Glomerular visceral epithelial cell (primary cell): ENCODE measurements at regions not wholly inside any gene's neighbourhood (a gene's known extent, or its start where the extent isn't known, plus 50 kb on each side); places are given as distances from the start of the nearest gene placed in this dataset.
A peak's percentile ranks its signal among the peaks of the same experiment; 100 is the strongest.

Experiments
- DNase-seq: peaks from one replicate; pipeline ENCODE4 v3.0.0-alpha.2; 2016; ENCODE audit errors: extremely low spot score

DNA sequence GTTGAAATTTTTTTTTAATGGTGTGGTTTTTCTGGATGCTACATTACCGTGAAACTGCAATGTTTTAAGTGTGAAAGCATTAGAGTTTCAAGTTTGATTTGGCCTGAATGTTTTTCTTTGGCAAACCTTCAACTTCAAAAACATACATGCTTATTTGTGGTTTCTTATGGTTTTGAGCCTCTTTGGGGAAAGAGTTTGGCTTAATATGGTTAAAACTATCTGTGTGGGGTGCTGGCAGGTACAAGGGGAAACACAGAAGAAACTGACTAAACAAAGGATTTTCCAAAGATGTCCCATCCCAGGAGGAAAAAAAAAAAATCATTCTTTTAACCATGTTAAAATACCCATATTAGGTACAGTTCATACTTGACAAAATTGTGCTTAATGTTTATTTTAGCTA lies 121.1 kb downstream of the HGF start:
- no peak for DNase-seq

- no peak for DNase-seq
These were observed 124.4 kb downstream of the HGF start for GRCh38 chr7:81645435-81645834.

DNA sequence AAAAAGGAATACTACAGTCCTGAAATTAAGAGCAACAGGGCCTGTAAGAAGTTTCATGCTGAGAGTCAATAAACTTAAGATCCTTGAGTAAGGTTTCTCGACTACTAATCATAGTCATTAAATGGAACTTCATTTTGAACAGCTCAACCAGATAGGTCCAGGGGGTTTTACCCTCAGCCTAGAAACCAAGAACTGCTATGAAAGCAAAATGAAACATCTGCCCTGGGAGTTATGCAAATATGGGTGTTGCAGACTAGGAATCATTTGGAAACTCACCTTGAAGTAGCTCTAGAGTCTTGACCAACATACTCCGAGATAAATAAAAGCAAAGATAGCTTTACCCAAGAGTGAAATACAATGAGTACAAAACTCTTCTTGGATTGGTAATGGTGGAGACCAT lies 128.0 kb downstream of the HGF start:
- DNase-seq: no peak

DNA sequence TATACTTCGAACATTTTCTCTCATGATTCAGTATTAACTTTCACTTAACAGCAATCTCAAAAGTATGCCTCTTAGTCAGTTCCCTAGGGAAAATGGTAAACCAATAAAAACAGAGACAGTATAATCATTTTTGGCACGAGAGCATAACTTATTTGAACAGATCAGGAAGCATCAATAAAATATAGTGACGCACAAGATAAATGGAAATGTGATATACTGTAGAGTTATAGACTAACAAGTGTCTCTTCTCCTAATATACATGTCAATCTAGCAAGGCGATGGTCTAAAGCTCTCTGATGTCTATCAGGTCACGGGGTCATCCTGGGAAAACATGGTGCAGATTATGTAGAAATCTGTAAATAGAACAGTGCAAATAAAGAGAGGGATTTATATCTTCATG lies 131.6 kb downstream of the HGF start:
- no peak for DNase-seq

GRCh38 chr7:81637534-81637933 lies 132.3 kb downstream of the HGF start:
- no peak for DNase-seq

DNA sequence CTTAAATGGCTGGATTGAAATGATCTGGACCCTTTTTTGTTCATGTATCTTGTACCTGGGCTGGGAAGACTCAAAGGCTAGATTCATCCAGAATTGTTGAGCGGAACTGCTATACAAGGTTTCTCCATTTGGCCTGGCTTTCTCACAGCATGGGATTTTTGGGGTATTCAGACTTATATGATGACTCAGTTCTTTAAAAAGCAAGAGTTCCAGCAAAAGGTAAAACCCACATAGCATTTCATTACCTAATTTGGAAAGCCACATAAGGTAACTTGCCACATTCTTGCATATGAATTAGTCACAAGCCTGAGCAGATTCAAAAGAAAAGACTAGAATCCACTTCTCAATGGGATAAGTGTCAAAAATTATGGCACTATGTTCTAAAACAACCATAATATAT lies 137.4 kb downstream of the HGF start:
- no peak for DNase-seq

- no peak for DNase-seq
These were observed 139.2 kb downstream of the HGF start for GRCh38 chr7:81630600-81630999.

DNA sequence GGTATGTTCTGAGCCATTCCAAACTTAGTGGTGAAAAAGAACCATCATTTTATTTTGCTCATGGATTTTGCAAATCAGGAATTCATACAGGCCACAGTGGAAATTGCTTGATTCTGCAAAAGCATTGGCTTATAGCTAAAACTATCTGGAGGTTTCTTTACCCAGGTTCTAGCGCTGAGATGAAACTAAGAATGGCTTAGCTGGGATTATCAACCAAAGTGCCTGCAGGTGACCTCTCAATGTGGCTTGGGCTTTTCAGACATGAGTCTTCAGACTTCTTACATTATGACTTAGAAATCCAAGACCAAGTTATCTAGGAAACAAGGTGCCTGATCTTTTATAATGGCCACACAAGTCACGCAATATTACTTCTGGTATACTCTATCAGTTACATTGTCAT lies 140.1 kb downstream of the HGF start:
- no peak for DNase-seq

DNA sequence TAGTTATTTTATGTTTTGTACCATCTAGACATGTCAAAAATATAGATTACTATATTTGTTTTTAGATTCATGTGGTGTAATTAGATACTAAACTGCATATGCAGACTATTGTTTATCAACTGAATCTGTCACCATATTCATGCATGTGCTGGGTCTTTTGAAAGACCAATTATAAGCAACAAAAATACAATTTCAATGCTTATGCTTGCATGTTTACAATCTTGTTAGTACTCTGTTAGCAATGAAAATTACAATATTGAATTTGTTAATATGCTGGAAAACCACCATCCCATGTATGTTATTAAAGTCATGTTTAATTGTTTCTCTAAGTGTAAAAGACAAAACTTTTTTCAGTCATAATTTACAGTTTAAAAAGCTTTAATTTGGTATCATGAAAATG lies 140.9 kb downstream of the HGF start:
- no peak for DNase-seq

GRCh38 chr7:81627536-81628287 lies 142.1 kb downstream of the HGF start:
- no peak for DNase-seq

- no peak for DNase-seq
These were observed 143.8 kb downstream of the HGF start for GRCh38 chr7:81626008-81626407.

- DNase-seq: no peak
These were observed 144.9 kb downstream of the HGF start for GRCh38 chr7:81624650-81625631.

- no peak for DNase-seq
These were observed 145.7 kb downstream of the HGF start for GRCh38 chr7:81624021-81624592.

GRCh38 chr7:81623251-81623855 lies 146.5 kb downstream of the HGF start:
- DNase-seq: no peak

- no peak for DNase-seq
These were observed 148.0 kb downstream of the HGF start for GRCh38 chr7:81621893-81622292.

DNA sequence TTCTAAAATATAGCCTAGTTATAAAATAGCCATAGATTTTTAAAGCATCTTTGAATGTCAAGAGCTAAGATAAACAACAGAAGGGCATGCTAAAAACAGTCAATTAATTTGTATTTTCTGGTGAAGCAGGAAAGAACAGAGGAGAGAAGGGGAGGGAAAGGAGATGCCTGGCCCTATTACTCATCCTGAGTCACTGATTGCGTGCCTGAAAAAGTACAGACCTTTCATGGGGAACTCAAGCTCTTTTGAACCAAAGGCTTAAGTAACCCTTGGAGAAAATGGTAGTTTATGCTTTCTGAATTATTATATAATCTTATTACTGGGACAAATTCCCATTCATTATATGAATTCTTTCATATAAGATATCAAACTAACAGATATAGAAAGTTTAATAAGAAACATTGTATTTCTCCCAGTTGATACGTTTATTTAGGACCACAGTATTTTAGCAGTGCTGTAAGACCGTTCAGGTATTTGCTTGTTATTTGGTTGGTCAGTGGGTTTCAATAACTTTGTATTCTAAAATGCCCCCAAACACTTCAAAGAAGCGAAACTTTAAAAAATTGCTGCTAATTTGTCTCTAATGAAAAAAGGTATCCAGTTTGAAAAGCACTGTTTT lies 151.3 kb downstream of the HGF start:
- DNase-seq: peak; percentile 66

DNA sequence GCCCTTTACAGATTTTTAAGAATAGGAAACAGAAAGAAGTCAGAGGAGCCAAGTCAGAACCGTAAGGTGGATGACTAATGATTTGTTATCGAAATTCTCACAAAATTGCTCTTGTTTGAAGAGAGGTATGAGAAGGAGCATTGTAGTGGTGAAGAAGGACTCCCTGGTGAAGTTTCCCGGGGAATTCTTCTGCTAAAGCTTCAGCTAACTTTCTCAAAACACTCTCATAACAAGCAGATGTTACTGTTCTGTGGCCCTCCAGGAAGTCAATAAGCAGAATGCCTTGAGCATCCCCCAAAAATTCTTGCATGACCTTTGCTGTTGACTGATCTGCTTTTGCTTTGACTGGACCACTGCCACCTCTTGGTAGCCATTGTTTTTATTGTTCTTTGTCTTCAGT lies 152.9 kb downstream of the HGF start:
- no peak for DNase-seq

- DNase-seq: no peak
These were observed 158.0 kb downstream of the HGF start for GRCh38 chr7:81611805-81612204.

- no peak for DNase-seq
These were observed 158.8 kb downstream of the HGF start for GRCh38 chr7:81611040-81611439.

GRCh38 chr7:81608748-81609382 lies 161.0 kb downstream of the HGF start:
- no peak for DNase-seq

DNA sequence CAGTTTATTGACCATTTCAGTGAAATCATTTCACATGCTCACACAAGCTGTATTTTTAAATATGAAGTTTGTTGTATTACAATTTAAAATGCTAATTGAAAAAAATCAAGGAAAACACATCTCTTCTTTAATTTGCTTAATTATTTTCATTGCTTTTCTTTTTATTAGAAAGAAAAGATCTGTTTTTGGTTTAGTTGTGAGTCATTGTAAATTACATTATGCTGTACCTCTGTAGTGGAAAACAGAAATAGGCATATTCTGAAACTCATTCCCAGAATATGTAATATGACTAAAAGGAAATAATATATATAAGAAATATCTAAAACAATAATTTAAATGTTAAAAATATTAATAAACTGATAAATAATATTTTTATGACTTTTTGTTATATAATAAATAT lies 161.9 kb downstream of the HGF start:
- no peak for DNase-seq
